ENCODE measurements at regions not wholly inside any gene's neighbourhood (a gene's known extent, or its start where the extent isn't known, plus 50 kb on each side); places are given as distances from the start of the nearest gene placed in this dataset.

GRCh38 chr2:181198183-181198864 is 217.9 kb downstream of the UBE2E3 start:
- POLR2A ChIA-PET: no interaction called here
- Histone ChIP-seq H3K4me1 (ENCODE audit: control insufficient read depth in 1 of 2, insufficient read depth in 2 of 2, low read length in 2 of 2) (peaks cover 2 to 6% of the 10 kb centered on the region in 2 experiments; a peak in 3 of 4 replicates), H3K4me3 (replicated peaks in 1 of 2; ENCODE audit: low read depth in 1 of 2, low read length in 2 of 2) (no peak overlapping the region), H3K9ac (ENCODE audit: low read length) (no peak overlapping the region), H4K20me1 (ENCODE audit: insufficient read depth) (no peaks in the 10 kb centered on the region), H3K79me2 (ENCODE audit: insufficient read depth, low read length) (no peaks in the 10 kb centered on the region), H3K36me3 (ENCODE audit: control insufficient read depth in 1 of 2, insufficient read depth in 2 of 2, low read length in 2 of 2) (no peaks in the 10 kb centered on the region), H3K9me2 (ENCODE audit: insufficient read depth) (no peaks in the 10 kb centered on the region), H2AFZ (ENCODE audit: low read depth, low read length, poor library complexity, severe bottlenecking) (peak overlapping the region; percentile 5), H3K4me2 (ENCODE audit: low read length) (no peak overlapping the region), H3K9me3 (ENCODE audit: control insufficient read depth in 1 of 2, insufficient read depth in 1 of 2, low read depth in 1 of 2, low read length in 2 of 2) (no peaks in the 10 kb centered on the region), H3K27ac (ENCODE audit: low read depth, low read length) (no peak overlapping the region), H3K27me3 (ENCODE audit: insufficient read depth, low read length) (no peaks in the 10 kb centered on the region)
- TF ChIP-seq CEBPB (IDR thresholded peaks at IDR 0.05; ENCODE audit: low read depth) (no peak), REST (IDR thresholded peaks at IDR 0.05; ENCODE audit: low read depth) (no peak), SIN3A (IDR thresholded peaks at IDR 0.05; ENCODE audit: low read depth) (no peak), YY1 (IDR thresholded peaks at IDR 0.05; ENCODE audit: extremely low read depth, insufficient replicate concordance, low read depth, low read length) (no peak), EGR1 (IDR thresholded peaks at IDR 0.05; ENCODE audit: low read depth) (no peak), JUND (IDR thresholded peaks at IDR 0.05) (no peak), POLR2AphosphoS5 (IDR thresholded peaks at IDR 0.05; ENCODE audit: low read depth, low read length) (no peak), RAD21 (IDR thresholded peaks at IDR 0.05; ENCODE audit: low read depth) (no peak), CTCF (IDR thresholded peaks at IDR 0.05 in 2 of 3, conservative IDR thresholded peaks at IDR 0.05 in 1 of 3; ENCODE audit: borderline replicate concordance in 1 of 3, insufficient read depth in 1 of 3, low read depth in 2 of 3, low read length in 2 of 3) (no peak), CBX3 (IDR thresholded peaks at IDR 0.05; ENCODE audit: low read depth) (no peak), EZH2phosphoT487 (IDR thresholded peaks at IDR 0.05; ENCODE audit: borderline replicate concordance) (no peak), ZNF274 (IDR thresholded peaks at IDR 0.05; ENCODE audit: low read depth, low read length) (no peak), EZH2 (IDR thresholded peaks at IDR 0.05) (no peak), POLR2A (IDR thresholded peaks at IDR 0.05; ENCODE audit: borderline replicate concordance, extremely low read depth, insufficient read depth, insufficient read length) (no peak), TCF7L2 (IDR thresholded peaks at IDR 0.05; ENCODE audit: borderline replicate concordance, extremely low read depth, insufficient read depth, insufficient read length) (no peak), ZFX (IDR thresholded peaks at IDR 0.05) (no peak), ATF3 (IDR thresholded peaks at IDR 0.05) (no peak), ELF1 (IDR thresholded peaks at IDR 0.05; ENCODE audit: borderline replicate concordance, low read depth) (no peak)
- TF ChIP-seq, protein P1, sequence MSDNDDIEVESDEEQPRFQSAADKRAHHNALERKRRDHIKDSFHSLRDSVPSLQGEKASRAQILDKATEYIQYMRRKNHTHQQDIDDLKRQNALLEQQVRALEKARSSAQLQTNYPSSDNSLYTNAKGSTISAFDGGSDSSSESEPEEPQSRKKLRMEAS (IDR thresholded peaks at IDR 0.05): no peak
- RAD21 ChIA-PET (ENCODE audit: low non-redundant PET in 1 of 2, low total read pairs in 2 of 2, uncharacterized antibody in 2 of 2, unreplicated experiment in 2 of 2): no interaction called here
- DNase-seq (ENCODE audit: low read depth, low spot score) (no peak), ATAC-seq (no peak)
- intact Hi-C loops (cut with micrococcal nuclease): no loop called here
- CTCF ChIA-PET: no interaction called here
- no TSS peak for BruUV-seq (replicated peaks)

Data from HCT116 (cell line).